GM19025 (cell line): ENCODE measurements at regions not wholly inside any gene's neighbourhood (a gene's known extent, or its start where the extent isn't known, plus 50 kb on each side); places are given as distances from the start of the nearest gene placed in this dataset.

Source experiments
- ATAC-seq: cut with Tn5 transposase; IDR thresholded peaks from one replicate; pipeline ENCODE4 v1.9.1; 2021; ENCODE audit warnings: mild to moderate bottlenecking, low read depth, moderate library complexity; ENCODE audit not compliant: unreplicated experiment

DNA sequence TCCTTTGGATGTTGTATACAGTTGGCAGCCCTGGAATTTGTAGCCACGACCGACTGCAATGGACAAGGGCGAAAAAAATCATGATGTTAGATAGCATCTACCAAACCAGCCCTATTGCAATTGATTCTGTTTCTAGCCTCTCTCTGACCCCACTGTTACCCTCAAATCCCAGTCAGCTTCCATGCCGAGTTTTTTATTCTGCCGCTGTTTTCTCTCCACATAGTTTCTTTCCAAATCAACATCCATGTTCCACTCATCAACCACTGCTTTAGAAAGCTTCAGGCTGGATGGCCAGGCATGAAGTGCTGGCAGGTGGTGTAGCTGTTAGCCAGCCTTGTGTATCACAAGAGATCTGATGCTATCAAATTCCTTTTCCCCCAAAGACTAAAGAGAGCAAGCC is 272.8 kb downstream of the FIGN start:
- ATAC-seq = no peak

DNA sequence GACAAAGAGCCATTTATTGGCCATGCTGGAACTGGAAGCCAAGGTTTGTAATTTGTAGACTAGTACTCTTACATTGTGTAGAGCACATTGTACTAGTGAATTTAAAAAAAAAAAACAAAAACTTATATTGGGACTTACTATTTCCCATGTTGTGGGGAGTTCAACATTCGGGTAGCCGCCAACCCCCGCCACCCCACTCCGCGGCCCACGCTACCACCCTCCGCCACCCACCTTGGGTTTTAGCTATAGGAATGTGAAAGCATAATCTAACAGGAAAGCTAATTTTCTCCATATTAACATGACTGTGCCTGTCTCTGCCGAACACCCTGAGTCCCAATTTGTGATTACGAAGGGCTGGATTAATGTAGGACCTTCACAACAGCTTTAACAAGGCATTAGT is 275.8 kb downstream of the FIGN start:
- no peak for ATAC-seq

DNA sequence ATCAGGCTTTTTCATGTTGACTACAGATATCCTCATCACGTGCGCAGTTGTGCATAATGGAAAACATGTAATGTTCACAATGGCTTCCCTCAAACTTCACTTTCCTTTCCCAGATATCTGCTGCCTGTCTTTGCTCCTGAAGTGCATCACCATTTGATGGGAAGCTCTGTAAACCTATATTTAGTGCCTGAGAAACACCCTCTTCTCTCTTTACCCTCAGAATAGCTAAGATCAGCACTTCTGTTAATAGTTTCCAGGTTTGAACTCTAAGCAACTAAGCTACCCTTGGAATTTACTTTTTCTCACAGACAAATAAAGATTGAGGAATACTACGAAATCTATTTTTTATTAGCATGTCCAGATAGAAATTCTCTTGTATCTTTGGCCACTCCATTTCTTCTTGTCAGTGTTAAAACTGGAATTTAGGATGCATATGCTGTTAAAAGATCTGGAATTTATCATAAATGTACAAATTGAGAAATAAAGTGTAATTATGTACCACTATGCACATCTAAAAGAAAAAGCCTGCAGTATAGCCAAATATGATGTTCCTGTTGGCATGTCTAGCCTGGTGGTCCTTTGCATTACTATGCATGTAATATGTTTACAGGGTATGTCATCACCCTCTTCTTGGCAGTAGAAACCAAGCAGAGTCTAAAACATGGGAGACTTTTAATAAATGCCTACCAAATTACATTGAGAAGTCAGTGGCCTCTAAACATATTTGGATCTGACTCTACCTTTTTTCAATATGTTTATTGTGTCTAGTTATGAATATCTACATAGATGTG is 278.7 kb downstream of the FIGN start:
- ATAC-seq = no peak

DNA sequence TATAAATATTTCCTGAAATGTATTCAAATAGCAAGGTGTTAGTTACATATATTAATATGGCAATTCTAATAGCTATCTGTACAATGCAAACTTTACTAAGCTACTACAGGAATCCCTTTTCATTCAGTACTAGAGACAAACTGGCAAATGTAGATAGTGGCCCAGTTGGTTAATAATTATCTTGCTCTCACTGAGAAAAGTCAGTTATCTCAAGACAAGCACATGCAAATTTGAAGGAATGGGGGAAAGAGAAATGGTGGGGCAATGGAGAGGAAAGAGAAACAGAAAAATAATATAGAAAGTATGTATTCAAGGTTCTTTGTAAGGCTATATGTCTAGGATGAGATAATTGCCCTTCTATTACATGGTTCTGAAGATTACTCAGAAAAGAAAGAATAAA is 280.0 kb downstream of the FIGN start:
- ATAC-seq = peak; percentile 89

DNA sequence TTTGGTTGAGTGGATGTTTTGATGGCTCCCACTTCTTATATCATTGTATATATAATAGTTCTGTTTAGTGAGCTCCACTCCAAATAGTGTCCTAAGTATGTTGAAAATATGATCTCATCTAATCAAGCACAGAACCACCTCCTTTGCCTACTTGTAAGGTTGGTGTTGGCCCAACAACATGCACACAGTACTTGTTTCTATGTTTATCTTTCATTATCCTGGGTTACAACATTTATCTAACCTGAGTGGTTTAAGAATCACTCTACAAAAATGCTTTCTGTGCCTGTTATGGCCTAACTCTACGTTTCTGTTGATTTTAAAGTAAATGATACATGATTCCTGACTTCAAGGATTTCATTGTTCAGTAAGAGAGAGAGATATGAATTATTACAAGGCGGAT is 281.9 kb downstream of the FIGN start:
- no peak for ATAC-seq

DNA sequence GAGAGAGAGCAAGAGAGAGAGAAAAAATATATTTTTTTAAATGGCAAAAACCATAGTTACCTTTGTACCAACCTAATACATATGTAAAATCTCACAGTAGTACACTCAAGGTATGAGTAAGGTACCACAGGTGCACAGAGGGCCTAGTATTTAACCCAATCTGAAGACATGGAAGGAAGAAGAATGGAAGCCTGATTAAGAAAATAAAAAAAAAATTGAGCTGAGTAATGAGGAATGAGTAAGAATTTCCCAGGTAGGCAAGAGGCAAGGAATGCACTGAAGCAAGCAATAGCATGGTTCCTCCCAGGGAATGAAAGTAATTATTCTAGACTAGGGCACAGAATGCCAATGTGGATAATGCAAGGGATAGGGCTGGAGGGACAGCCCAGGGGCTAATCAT is 294.2 kb downstream of the FIGN start:
- no peak for ATAC-seq

DNA sequence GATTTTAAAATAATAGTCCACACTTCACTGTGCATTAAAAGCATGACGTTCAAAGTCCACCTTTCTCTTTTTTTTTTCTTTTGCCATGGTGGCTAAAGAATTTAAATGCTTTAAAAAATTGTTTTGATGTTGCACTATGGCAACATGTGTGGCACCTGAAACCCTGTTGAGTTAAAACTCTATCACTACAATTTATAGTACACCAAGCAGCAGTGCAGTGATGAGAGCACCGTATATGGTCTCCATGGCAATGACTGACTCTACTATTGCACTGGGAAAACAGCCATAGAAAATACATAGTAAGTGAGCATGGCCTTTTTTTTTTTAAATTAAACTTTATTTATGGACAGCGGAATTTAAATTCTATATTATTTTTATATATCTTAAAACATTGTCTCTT is 298.8 kb downstream of the FIGN start:
- no peak for ATAC-seq

DNA sequence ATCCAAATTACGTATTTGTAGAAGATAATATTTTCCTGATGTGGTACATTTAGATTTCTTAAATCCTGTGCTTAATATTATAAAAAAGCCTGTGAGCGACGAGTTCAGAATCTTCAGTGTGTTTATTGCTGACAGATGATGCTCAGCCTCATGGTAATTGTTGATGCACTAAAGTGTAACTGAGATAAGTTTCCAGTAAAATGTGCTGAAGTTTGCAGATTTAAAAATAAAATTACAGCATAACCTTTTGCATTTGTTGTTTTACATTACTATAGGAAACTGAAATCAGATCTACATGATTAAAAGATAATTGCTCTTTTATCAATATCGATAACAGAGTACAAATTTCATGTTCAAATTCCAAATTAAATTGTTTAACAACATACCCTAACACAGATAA is 307.6 kb downstream of the FIGN start:
- ATAC-seq = no peak

DNA sequence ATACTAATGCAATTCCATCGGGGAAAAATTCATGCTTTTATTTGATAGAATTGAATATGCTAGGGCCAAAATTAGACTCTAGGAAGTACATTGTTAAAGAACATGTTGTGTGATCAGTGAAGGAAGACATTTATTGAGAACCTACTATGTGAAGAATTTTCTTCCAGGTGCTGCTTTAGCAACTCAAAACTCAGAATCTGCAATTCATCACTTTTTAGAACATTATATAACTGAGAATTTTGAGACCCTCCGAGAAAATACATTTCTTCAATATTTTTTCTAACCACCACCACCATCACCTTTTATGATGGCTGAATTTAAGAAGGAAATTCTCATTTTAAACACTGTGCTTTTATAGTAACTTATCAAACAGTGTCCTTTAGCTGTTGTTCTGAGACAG is 315.2 kb downstream of the FIGN start:
- no peak for ATAC-seq

DNA sequence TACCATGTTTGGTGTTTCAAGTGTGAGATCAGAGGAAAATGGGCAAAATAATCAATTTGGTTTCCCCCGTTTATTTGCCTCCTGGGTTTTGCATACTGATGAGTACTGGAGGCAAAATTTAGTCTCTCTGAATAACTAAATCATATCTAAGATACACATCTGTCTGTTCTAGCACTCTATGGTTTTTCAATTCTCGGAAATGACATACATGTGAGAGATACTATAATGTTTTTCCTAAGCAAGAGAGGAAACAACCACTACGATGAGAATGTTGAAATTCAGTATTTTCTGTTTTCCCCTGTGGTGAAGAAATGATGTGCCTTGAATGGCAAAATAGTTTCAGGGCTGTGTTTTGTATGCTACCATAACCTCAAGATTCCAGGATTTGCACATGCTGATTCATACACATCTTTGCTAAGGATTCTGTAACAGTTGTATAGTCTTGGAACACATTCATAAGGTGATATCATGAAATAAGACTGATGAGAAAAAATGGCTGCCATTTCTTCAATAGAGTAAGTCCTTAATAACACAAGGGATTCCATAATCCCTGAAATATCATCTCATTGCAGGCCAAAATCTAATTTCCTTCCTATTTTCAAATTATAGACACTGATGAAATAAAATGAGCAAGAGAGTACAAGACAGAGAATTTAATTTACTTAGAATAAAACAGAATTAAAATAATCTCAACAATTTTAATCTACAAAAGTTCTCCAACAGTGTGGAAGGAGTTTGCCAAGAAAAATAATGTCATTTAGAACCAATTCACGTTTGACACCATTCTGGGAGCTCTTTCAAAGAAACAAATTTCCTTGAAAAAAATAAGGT is 316.6 kb downstream of the FIGN start:
- ATAC-seq = no peak

DNA sequence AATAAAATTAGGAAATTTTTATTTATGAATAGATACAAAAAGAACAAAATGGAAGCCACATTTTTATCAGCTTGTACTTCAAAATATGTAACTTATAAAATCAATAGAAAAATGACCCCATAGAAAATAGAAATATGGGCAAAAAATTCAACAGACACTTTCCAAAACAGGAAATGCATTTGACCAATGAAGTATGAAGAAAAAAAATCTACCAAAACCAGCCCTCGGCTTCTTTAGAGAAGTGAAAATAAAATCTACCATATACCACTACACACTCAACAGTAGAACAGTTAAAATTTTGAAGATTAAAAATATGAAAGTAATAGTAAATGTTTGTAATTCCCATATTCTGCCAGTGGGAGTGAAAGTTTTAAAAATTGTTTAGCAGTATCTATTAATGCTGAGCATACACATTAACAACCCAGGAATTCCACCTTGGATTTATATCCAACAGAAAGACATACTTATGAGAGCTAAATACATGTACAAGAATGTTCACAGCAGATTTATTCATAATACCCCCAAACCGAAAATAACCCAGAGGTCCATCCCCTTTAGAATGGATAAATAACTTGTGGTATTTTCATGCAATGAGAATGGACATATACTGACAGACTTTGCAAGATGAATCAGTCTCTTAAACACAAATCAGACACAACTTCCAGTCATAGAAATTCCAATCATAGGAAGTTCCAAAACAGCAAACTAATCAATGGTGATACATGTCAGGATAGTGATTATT is 318.0 kb downstream of the FIGN start:
- peak; percentile 67 for ATAC-seq

DNA sequence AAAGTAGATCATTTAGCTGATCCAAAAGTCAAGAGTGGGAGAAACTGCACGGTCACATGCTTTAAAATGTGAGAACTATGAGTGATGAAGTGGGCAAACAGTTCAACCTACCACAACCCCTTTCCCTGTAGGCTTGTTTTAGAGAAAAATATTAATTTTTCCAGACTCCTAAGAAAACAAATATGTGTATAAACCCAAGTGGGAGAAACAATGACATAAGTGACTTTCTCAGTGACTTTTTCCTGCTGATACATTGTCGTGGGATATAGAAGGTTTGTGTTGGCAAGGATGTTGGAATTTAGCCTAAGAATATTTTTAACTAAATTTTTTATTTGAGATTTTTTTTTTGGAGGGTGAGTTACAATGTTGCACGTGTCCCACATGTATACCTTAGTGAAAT is 321.7 kb downstream of the FIGN start:
- ATAC-seq = no peak

DNA sequence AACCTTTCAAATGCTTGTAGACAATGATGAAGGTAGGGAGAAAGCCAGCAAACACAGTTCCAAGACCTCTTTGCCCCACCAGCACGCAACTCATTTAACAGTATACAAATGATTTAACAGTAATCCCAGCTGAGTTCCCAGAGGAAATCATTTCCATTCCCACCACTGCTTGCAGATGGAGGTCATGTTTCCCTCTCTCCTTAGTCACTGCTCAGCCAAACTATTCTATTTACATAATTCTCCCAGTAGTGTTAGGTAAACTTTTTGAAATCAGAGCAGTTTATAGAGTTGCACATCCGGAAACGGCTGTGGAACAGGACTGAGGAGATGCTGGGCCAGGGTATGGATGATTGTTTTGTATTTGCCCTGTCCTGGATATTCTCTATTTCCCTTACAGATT is 328.5 kb downstream of the FIGN start:
- ATAC-seq = no peak

DNA sequence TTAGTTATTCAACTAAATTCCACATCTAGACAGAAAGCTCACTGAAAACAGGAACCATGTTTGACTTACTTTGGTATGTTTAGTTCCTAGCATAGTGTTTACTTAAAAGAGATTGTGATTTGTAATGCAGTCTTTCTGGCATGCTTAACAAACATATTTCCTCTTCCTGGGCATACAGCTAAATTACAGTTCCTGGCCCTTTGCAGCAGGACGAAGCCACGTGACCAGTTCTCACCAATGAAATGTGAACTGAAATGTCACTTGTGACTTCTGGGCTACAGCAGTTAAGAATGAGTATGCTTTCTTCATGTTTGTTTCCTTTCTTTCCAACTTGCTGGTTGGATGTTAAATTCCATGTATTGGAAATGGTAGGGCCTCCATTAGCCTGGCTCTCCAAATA is 330.5 kb downstream of the FIGN start:
- no peak for ATAC-seq

DNA sequence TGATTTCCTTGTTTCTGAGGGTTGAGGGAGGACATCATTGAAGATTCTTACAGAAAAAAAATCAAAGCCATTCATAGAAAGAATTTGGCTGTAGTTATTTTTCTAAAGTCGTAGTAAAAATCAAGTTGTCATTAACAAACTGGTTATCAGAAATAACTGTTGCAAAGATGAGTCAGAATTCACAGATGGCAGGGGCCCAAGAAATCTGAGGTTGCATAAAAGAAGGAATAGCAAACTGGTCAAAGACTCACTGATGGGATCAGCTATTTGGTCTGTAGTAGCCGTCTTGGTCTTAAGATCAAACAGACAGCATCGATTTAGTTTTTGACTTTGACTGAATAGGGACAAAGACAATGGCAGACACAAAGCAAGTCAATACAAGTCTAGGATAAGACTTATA is 334.3 kb downstream of the FIGN start:
- ATAC-seq = no peak

DNA sequence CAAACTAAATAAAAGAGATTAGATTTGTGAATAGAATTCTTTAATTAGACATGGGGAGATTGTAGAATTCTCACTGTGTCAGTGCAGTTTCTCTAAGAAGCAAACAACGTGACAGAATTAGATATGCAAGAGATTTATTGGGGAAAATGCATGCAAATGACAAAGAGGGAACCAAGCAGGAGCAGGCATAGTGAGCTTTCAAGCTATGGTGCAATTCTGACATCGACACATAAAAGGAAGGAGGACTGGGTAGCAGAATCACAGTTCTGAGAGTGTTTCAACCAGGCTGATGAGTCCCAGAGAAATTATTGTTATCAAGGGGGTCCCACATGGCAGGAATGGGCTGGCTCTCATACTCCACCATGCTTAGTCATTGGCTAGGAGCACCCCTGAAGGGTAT is 338.4 kb downstream of the FIGN start:
- no peak for ATAC-seq

DNA sequence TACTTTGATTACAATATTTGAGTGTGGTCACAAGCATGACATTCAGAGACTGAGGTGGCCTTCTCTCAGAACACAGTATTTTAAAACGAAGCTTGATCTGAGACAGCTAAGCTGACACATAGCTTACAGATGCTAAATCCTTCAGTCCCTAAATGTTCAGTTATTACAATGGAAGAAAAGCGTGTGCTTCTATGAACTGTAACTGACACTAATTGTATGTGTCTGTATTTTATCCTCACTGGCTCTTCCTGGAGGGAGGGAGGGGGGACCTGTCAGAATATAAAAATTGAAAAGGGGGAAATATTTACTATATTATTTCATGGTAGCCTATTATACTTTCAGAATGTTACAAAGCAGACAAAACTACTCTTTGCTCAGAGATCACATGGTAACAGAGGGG is 340.2 kb downstream of the FIGN start:
- no peak for ATAC-seq

DNA sequence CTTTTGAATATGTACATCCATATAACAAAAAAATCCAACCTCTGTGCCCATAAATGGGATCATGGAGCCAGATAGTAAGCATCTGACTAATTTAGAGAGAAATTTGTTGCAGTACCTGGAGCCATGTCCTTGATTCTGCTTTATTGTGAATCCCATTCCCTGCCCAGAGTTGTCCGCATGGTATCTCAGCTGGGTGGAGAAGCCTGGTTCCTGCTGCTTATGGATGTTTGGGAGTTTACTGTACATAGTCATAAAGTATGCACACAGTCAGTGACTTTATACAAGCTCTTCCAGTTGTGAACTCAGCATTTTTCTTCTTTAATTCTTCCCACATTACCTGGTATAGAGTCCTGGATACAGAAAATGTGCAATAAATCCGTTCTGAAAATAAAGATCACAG is 346.0 kb downstream of the FIGN start:
- ATAC-seq = no peak

DNA sequence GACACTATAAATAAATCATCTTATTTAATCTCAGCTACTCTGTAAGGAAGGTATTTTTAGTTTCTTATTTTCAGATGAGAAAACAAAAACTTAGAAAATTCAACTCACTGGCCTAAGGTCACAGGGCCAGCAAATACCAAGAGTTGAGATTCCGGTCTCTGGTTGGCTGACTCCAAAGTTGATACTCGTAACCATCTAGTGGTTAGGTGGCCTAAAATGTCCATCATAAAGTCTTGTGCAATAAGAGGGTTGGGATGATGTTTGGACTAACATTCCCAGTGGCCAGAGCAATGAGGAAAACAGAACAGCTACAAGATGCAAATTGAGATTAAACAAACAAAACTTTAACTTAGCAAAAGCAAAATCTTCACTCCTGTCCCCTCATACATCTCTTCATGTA is 360.3 kb downstream of the FIGN start:
- ATAC-seq = no peak

DNA sequence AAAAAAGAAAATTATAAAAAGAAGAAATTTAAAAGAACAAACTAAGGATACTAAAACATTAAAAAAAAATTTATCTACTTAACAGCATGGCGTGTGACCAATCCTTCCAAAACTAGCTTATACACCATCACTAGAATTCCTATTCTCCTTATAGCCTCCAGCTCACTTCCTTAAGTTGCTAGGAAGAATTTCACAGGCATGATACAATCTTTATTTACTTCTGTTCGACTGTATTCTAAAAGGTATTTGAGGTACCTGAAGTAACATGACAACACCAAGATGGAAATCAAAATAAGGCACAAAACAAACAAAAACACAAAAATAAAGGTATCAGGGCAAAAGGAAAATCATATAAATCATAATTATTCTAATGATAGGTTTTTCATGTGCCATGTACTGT is 360.7 kb downstream of the FIGN start:
- no peak for ATAC-seq

DNA sequence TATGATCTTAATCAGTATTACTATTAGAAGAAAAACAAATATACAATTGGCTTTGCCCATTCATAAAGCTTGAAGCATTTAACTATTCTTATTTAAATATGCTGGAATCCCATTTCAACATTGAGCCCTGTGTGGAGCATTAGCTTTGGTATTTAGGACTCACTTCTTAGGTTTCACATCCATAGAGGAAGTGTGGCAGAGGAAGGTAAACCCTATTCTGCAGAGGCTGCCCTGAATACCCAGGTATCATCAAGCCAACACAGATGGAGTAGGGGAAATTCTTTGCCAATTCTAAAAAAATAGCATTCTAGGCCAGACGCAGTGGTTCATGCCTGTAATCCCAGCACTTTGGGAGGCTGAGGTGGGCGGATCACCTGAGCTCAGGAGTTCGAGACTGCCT is 361.5 kb downstream of the FIGN start:
- no peak for ATAC-seq
